ENCODE measurements at regions not wholly inside any gene's neighbourhood (a gene's known extent, or its start where the extent isn't known, plus 50 kb on each side); places are given as distances from the start of the nearest gene placed in this dataset.

DNA sequence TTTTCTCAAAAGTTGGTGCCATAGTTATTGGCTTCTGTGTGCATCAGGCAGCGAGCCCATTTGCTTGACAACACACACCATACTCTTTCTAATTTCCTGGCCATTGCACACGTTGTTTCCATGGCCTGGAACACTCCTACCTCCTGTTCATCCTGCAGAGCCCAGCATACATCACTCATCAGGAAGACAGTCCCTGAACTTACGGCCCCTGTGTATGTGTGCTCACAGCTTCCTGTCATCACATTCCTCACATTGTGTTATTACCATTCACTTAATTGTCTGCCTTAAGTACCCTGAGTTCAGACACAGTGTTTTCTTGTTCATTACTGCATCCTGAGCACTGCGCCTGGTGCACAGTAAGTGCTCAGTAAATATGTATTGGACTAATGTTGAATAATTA lies 355.9 kb downstream of the PRELID2 start:
- TF ChIP-seq EZH2 (IDR thresholded peaks at IDR 0.05; ENCODE audit: low read length), result no peak
- TF ChIP-seq, protein P1, sequence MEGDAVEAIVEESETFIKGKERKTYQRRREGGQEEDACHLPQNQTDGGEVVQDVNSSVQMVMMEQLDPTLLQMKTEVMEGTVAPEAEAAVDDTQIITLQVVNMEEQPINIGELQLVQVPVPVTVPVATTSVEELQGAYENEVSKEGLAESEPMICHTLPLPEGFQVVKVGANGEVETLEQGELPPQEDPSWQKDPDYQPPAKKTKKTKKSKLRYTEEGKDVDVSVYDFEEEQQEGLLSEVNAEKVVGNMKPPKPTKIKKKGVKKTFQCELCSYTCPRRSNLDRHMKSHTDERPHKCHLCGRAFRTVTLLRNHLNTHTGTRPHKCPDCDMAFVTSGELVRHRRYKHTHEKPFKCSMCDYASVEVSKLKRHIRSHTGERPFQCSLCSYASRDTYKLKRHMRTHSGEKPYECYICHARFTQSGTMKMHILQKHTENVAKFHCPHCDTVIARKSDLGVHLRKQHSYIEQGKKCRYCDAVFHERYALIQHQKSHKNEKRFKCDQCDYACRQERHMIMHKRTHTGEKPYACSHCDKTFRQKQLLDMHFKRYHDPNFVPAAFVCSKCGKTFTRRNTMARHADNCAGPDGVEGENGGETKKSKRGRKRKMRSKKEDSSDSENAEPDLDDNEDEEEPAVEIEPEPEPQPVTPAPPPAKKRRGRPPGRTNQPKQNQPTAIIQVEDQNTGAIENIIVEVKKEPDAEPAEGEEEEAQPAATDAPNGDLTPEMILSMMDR (optimal IDR thresholded peaks at IDR 0.05 in 1 of 3, IDR thresholded peaks at IDR 0.05 in 1 of 3, conservative IDR thresholded peaks at IDR 0.05 in 1 of 3; ENCODE audit: extremely low read depth in 1 of 3, insufficient read depth in 2 of 3, low read length in 3 of 3), result no peak
- Histone ChIP-seq H3K4me3 (ENCODE audit: control insufficient read depth in 2 of 3, extremely low read depth in 1 of 3, insufficient read depth in 2 of 3, low read depth in 1 of 3, low read length in 3 of 3) (no peak overlapping the region), H2AFZ (ENCODE audit: control insufficient read depth, low read length) (peak overlapping the region; percentile 17), H3K79me2 (ENCODE audit: control insufficient read depth, insufficient read depth, low read length) (no peaks in the 10 kb centered on the region), H3K4me1 (ENCODE audit: control insufficient read depth, extremely low read depth, insufficient read depth, low read length) (peaks cover 28% of the 10 kb centered on the region), H3K36me3 (ENCODE audit: control insufficient read depth in 2 of 2, extremely low read depth in 1 of 2, insufficient read depth in 2 of 2, low read length in 2 of 2) (no peaks in the 10 kb centered on the region), H4K20me1 (ENCODE audit: control insufficient read depth, extremely low read depth, insufficient read depth, low read length) (no peaks in the 10 kb centered on the region), H3K9ac (ENCODE audit: control insufficient read depth, extremely low read depth, insufficient read depth, low read length) (no peak overlapping the region), H3K27me3 (ENCODE audit: control insufficient read depth, extremely low read depth, insufficient read depth, low read length) (no peaks in the 10 kb centered on the region), H3K27ac (ENCODE audit: control insufficient read depth, insufficient read depth, low read length) (no peak overlapping the region), H3K9me3 (ENCODE audit: control insufficient read depth, low read depth, low read length) (no peaks in the 10 kb centered on the region), H3K4me2 (ENCODE audit: control insufficient read depth, extremely low read depth, insufficient read depth, low read depth, low read length) (peak overlapping the region; percentile 1), H3K9me1 (ENCODE audit: control insufficient read depth, extremely low read depth, insufficient read depth, low read length) (no peaks in the 10 kb centered on the region)
- DNase-seq (ENCODE audit: low read depth, low spot score) (peak; percentile 9), FAIRE-seq (peak; percentile 92)
- dilution Hi-C loops (cut with MboI; ENCODE audit: extremely low pct_ligation_motif_present, low sequenced_read_pairs), result no loop called here

DNA sequence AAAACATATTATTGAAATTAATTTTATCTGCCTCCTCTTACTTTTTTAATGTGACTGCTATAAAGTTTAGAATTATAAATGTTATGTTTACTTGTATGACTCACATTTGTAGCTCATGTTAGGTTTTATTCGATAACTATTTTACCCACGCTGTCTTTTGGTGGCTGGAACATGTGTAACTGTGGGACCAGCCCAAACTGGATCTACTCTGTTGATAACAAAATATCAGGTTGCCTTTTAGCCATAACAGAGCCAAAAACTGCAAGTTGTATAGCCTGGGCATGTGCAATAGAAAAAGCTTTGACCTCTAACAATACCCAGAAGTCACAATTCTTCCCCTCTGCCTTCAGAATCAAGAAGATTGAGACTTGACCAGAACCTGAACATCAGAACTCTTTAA lies 356.5 kb downstream of the PRELID2 start:
- Histone ChIP-seq H3K4me2 (ENCODE audit: control insufficient read depth, extremely low read depth, insufficient read depth, low read depth, low read length) (no peak overlapping the region), H3K4me3 (ENCODE audit: control insufficient read depth in 2 of 3, extremely low read depth in 1 of 3, insufficient read depth in 2 of 3, low read depth in 1 of 3, low read length in 3 of 3) (no peak overlapping the region), H3K9me3 (ENCODE audit: control insufficient read depth, low read depth, low read length) (no peaks in the 10 kb centered on the region), H3K9ac (ENCODE audit: control insufficient read depth, extremely low read depth, insufficient read depth, low read length) (no peak overlapping the region), H3K27me3 (ENCODE audit: control insufficient read depth, extremely low read depth, insufficient read depth, low read length) (no peaks in the 10 kb centered on the region), H3K9me1 (ENCODE audit: control insufficient read depth, extremely low read depth, insufficient read depth, low read length) (no peaks in the 10 kb centered on the region), H3K36me3 (ENCODE audit: control insufficient read depth in 2 of 2, extremely low read depth in 1 of 2, insufficient read depth in 2 of 2, low read length in 2 of 2) (no peaks in the 10 kb centered on the region), H4K20me1 (ENCODE audit: control insufficient read depth, extremely low read depth, insufficient read depth, low read length) (no peaks in the 10 kb centered on the region), H3K27ac (ENCODE audit: control insufficient read depth, insufficient read depth, low read length) (no peak overlapping the region), H2AFZ (ENCODE audit: control insufficient read depth, low read length) (no peak overlapping the region), H3K4me1 (ENCODE audit: control insufficient read depth, extremely low read depth, insufficient read depth, low read length) (peaks cover 22% of the 10 kb centered on the region), H3K79me2 (ENCODE audit: control insufficient read depth, insufficient read depth, low read length) (no peaks in the 10 kb centered on the region)
- dilution Hi-C loops (cut with MboI; ENCODE audit: extremely low pct_ligation_motif_present, low sequenced_read_pairs), result no loop called here
- FAIRE-seq (no peak), DNase-seq (ENCODE audit: low read depth, low spot score) (no peak)
- no peak for TF ChIP-seq EZH2 (IDR thresholded peaks at IDR 0.05; ENCODE audit: low read length)
- TF ChIP-seq, protein P1 (optimal IDR thresholded peaks at IDR 0.05 in 1 of 3, IDR thresholded peaks at IDR 0.05 in 1 of 3, conservative IDR thresholded peaks at IDR 0.05 in 1 of 3; ENCODE audit: extremely low read depth in 1 of 3, insufficient read depth in 2 of 3, low read length in 3 of 3), result no peak

Measured in keratinocyte (primary cell).